AG10803 (cell line): ENCODE measurements at regions not wholly inside any gene's neighbourhood (a gene's known extent, or its start where the extent isn't known, plus 50 kb on each side); places are given as distances from the start of the nearest gene placed in this dataset.

ENCODE experiments used
- DNase-seq: peaks from one replicate; pipeline ENCODE4 v3.0.0; 2010; ENCODE audit warnings: low read depth
- H3K4me3 ChIP-seq: 2 replicates; pipeline ENCODE4 v1.5.1; 2011; ENCODE audit warnings: mild to moderate bottlenecking, low read length, control low read depth
- TF ChIP-seq, protein P1 (sequence below): conservative IDR thresholded peaks from 2 replicates; pipeline ENCODE4 v1.5.1; 2011; ENCODE audit warnings: mild to moderate bottlenecking, low read length, control low read depth, inconsistent platforms

DNA sequence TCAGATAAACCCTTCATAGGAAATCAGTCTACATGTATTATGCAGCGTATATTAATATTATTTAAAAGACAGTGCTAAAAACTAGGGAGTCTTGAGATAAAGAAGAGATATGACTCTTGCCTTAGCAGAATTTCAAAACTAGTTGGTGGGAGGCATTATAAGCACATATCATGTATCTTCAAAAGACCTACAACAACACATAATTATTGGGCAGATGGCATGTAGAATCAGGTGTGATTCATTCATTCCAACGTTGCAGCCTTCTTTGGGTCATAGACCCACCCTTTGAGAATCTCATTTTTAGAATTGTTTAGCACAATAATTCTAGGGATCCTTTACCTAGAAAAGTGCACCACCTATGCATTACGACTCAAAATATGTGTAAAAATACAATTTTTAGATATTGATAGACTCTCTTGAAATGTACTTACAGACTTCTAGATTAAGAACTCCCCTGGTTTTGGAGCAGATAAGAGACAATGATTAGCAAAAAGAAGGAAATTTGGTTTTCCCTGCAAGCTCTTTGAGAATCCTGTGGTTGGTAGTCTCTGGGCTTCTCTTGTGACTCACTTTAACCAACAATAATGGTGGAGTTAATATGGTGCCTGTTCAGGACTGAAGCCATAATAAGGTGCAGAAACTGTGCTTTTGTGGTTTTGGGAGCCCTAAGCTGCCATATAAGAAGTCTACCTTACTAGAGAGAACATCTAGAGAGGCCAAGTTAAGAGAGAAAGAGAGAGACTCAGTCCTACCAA, 85.3 kb upstream of the RGS4 start:
- H3K4me3 ChIP-seq = no peak overlapping the region
- no peak for DNase-seq
- TF ChIP-seq, protein P1, sequence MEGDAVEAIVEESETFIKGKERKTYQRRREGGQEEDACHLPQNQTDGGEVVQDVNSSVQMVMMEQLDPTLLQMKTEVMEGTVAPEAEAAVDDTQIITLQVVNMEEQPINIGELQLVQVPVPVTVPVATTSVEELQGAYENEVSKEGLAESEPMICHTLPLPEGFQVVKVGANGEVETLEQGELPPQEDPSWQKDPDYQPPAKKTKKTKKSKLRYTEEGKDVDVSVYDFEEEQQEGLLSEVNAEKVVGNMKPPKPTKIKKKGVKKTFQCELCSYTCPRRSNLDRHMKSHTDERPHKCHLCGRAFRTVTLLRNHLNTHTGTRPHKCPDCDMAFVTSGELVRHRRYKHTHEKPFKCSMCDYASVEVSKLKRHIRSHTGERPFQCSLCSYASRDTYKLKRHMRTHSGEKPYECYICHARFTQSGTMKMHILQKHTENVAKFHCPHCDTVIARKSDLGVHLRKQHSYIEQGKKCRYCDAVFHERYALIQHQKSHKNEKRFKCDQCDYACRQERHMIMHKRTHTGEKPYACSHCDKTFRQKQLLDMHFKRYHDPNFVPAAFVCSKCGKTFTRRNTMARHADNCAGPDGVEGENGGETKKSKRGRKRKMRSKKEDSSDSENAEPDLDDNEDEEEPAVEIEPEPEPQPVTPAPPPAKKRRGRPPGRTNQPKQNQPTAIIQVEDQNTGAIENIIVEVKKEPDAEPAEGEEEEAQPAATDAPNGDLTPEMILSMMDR = no peak

DNA sequence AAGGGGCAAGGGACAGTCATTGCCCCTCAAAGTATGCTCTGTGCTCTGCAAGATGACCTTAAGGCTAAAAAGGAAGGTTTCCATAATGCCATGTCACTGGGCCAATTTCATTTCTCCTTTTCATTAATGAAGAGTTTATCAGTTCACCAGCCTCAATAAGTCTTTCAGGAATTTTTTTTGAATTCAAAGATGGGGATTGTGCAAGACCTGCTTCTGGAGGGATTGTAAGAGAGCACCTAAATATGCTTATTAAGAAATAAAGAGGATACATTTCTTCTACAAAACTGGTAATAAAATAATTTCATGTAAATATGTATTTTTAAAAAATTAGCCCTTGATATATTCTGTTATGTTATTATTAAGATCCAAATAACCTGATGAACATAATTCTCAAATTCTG, 86.8 kb upstream of the RGS4 start:
- no peak for DNase-seq
- TF ChIP-seq, protein P1 = no peak
- H3K4me3 ChIP-seq = no peak overlapping the region

DNA sequence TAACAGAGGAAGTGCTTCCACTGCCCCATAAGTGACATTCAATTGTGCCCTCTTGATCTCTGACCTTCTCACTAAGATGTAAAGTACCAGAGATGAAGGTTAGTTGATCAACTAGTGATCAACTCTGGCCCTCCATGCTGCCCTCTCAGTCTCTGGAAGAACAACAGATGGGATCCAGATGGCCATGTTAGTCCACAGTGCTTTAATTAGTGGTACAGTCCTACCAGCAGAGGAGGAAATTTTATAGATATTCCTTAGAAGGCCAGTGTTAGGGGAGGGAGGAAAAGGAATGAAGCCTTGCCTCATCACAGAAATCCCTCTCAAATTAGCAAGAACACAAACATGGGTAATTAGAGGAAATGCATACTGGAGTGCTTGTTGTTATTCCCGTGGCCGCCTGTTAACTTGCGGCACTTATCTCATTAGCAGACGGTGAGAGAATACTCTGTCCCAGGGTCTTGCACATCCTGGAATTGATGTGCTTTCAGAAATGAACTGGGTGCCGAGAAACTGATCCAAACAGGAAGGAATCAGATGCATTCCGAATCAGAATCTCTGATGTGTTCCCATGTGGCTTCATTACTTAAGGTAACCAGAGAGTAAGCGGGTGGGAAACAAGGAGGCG, 91.1 kb upstream of the RGS4 start:
- peak; percentile 84 for DNase-seq
- H3K4me3 ChIP-seq = no peak overlapping the region; the same call in 1 of the 2 replicates
- TF ChIP-seq, protein P1 = peak; percentile 25; the same call in 1 of the 2 replicates

DNA sequence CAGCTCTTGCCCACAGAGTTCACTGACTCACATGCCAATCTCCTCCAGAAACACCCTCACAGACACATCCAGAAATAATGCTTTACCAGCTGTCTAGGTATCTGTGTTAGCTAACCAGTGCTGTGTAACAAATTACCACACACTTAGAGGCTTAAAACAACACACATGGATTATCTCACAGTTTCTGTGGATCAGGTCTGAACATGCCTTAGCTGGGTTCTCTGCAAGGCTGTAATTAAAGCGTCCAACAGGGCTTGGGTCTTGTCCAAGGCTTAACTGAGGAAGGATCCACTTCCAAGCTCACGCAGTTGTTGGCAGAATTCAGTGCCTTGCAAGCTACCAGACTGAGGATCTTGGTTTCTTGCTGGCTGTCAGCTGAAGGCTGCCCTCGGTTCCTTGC, 92.5 kb upstream of the RGS4 start:
- H3K4me3 ChIP-seq = no peak overlapping the region
- no peak for DNase-seq
- TF ChIP-seq, protein P1 = no peak

DNA sequence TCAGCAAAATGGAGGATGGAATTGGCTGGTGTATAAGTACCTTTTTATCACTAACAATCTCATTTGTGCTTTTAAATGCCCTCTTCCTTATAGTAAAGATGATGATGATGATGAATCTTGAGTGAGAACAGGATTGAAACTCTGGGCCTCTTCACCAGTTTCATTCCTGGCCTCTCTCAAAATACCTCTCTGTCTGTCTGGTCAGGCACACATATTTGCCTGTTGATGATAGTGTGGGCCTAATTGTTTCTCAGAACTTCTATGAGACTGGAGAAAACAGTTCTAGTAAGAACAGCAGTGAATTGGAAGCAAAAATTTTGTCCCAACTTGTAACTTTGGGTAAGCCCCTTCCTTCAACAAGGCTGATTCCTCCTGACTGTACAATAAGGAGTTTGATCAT, 94.4 kb upstream of the RGS4 start:
- TF ChIP-seq, protein P1 = no peak
- no peak for DNase-seq
- H3K4me3 ChIP-seq = no peak overlapping the region

DNA sequence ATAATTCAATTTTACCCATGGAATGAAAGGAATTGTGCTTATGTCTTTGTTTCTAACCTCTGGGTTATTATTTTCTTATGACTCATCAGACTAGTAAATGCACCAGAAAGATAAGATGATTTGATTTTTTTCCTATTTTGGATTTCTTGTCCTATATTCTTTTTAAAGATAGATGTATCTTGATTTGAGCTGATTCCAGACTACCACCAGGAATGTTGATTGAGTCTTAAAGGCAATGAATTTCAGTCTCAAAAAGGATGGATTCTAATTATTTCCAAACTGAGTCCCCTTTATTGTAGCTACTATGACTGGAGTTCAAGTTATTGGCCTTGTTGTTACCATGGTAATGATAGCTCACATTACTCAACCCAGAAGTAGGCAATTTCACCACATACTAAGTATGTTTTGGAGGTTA, 95.8 kb upstream of the RGS4 start:
- H3K4me3 ChIP-seq = no peak overlapping the region
- DNase-seq = peak; percentile 91
- TF ChIP-seq, protein P1 = no peak

DNA sequence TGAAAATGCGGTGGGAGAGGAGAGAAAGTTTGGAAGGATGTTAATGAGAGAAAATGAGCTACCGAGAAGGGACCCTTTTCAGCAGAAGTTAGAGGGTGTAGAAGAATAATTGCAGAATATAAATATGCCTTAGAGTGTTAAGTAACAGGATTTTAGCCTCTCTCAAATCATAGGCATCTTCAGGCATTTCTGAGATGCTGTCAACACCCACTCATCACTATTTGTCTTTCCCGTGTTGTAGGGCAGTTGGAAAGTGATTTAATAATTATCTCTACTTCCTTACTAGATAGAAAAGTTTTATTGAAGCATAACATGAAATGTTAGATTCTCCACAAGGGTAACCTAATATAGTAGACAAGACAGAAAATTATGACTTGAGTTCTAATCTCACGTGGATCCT, 96.4 kb upstream of the RGS4 start:
- TF ChIP-seq, protein P1 = no peak
- H3K4me3 ChIP-seq = no peak overlapping the region

More for the DNA sequence above, 96.4 kb upstream of the RGS4 start:
- no peak for DNase-seq
